HUDEP-2 (cell line): ENCODE measurements at regions not wholly inside any gene's neighbourhood (a gene's known extent, or its start where the extent isn't known, plus 50 kb on each side); places are given as distances from the start of the nearest gene placed in this dataset.
A peak's percentile ranks its signal among the peaks of the same experiment; 100 is the strongest.

Source experiments
- DNase-seq, 76 experiments: peaks; one replicate each; lab custom pipeline; 2025; ENCODE audit not compliant: unreplicated experiment in 76 of 76; lab: John Stamatoyannopoulos, UW

- DNase-seq = no peak
These were observed 132.4 kb upstream of the ST6GAL2 start for GRCh38 chr2:107018366-107018765.

- DNase-seq = no peak
These were observed 134.4 kb upstream of the ST6GAL2 start for GRCh38 chr2:107020392-107020791.

GRCh38 chr2:107024269-107024668 lies 138.3 kb upstream of the ST6GAL2 start:
- DNase-seq = no peak

GRCh38 chr2:107025291-107025857 lies 139.4 kb upstream of the ST6GAL2 start:
- no peak for DNase-seq

GRCh38 chr2:107025869-107026380 lies 140.0 kb upstream of the ST6GAL2 start:
- DNase-seq = no peak

- no peak for DNase-seq
These were observed 141.2 kb upstream of the ST6GAL2 start for GRCh38 chr2:107027205-107027604.

GRCh38 chr2:107027810-107028209 lies 141.8 kb upstream of the ST6GAL2 start:
- no peak for DNase-seq

GRCh38 chr2:107028661-107029060 lies 142.7 kb upstream of the ST6GAL2 start:
- peak in 2 of 76 experiments; percentile 1 to 5 for DNase-seq

- no peak for DNase-seq
These were observed 150.3 kb upstream of the ST6GAL2 start for GRCh38 chr2:107036293-107036692.

GRCh38 chr2:107062173-107062572 lies 176.2 kb upstream of the ST6GAL2 start:
- no peak for DNase-seq

- DNase-seq = no peak
These were observed 176.7 kb upstream of the ST6GAL2 start for GRCh38 chr2:107062599-107063220.

GRCh38 chr2:107063228-107063627 lies 177.3 kb upstream of the ST6GAL2 start:
- no peak for DNase-seq

- no peak for DNase-seq
These were observed 178.8 kb upstream of the ST6GAL2 start for GRCh38 chr2:107064750-107065149.

- DNase-seq = no peak
These were observed 182.3 kb upstream of the ST6GAL2 start for GRCh38 chr2:107068069-107068916.

GRCh38 chr2:107069890-107070289 lies 183.9 kb upstream of the ST6GAL2 start:
- DNase-seq = no peak

- no peak for DNase-seq
These were observed 186.4 kb upstream of the ST6GAL2 start for GRCh38 chr2:107072150-107072940.

GRCh38 chr2:107078584-107078983 lies 192.6 kb upstream of the ST6GAL2 start:
- DNase-seq = no peak

- no peak for DNase-seq
These were observed 200.5 kb upstream of the ST6GAL2 start for GRCh38 chr2:107086497-107086896.

- no peak for DNase-seq
These were observed 202.2 kb upstream of the ST6GAL2 start for GRCh38 chr2:107088156-107088555.

GRCh38 chr2:107091163-107091864 lies 205.3 kb upstream of the ST6GAL2 start:
- no peak for DNase-seq
